Heart right ventricle (tissue), 16 donors: ENCODE measurements at regions not wholly inside any gene's neighbourhood (a gene's known extent, or its start where the extent isn't known, plus 50 kb on each side); places are given as distances from the start of the nearest gene placed in this dataset.

Experiments
- ATAC-seq, 8 donors: fragments of 200-7000 bp; cut with Tn5 transposase; one replicate each; pipeline ENCODE4 v1.9.1; 2020; ENCODE audit warnings: mild to moderate bottlenecking in 8 of 8, moderate library complexity in 8 of 8, moderate number of reproducible peaks in 1 of 8
- DNase-seq, 2 donors: peaks; one replicate each; pipeline ENCODE4 v3.0.0-alpha.2; 2020
- H3K27ac ChIP-seq, 10 donors: fragments of 200-600 bp; sonication (generic) in 2 of 10; one replicate each; pipeline versions ENCODE4 v1.5.0 to v1.8.0; 2020 to 2022; ENCODE audit warnings: mild to moderate bottlenecking in 3 of 10
- H3K27me3 ChIP-seq, 7 donors: fragments of 200-600 bp; one replicate each; pipeline ENCODE4 v1.8.0; 2021 to 2022; ENCODE audit warnings: mild to moderate bottlenecking in 2 of 7
- H3K36me3 ChIP-seq, 9 donors: fragments of 200-600 bp; sonication (generic) in 1 of 9; one replicate each; pipeline versions ENCODE4 v1.5.0 to v1.8.0; 2020 to 2022; ENCODE audit warnings: mild to moderate bottlenecking in 2 of 9
- H3K4me1 ChIP-seq, 9 donors: fragments of 200-600 bp; sonication (generic) in 1 of 9; one replicate each; pipeline versions ENCODE4 v1.5.0 to v1.8.0; 2020 to 2022; ENCODE audit warnings: mild to moderate bottlenecking in 4 of 9
- H3K4me3 ChIP-seq, 10 donors: fragments of 200-600 bp; sonication (generic) in 2 of 10; one replicate each; pipeline versions ENCODE4 v1.5.0 to v1.8.0; 2020 to 2022; ENCODE audit warnings: mild to moderate bottlenecking in 7 of 10, moderate library complexity in 2 of 10
- H3K9me3 ChIP-seq, 11 donors: fragments of 200-600 bp in 10 of 11; sonication (generic) in 2 of 11; one replicate each; pipeline versions ENCODE4 v1.5.0 to v1.8.0; 2013 to 2022; ENCODE audit warnings: mild to moderate bottlenecking in 2 of 11, control low read depth in 1 of 11, moderate library complexity in 1 of 11
- CTCF ChIP-seq, 9 donors: fragments of 200-600 bp; sonication (generic) in 2 of 9; IDR thresholded peaks; one replicate each; pipeline versions ENCODE4 v1.5.0 to v1.8.0; 2021 to 2022; ENCODE audit warnings: antibody characterized with exemption in 9 of 9, mild to moderate bottlenecking in 5 of 9, moderate library complexity in 1 of 9
- WGBS, 2 donors: extraction: QIAGEN DNeasy Blood & Tissue Kit; methylation state at CpG; one replicate each; pipeline ENCODE4 v1.1.7; 2013; ENCODE audit warnings: inconsistent platforms in 1 of 2; 5-methylcytosine and 5-hydroxymethylcytosine counted together
- intact Hi-C, 10 donors: fragments of 100-400 bp; cut with DNase I; formaldehyde crosslinking; loops; one replicate each; pipeline versions ENCODE4 v1.11.1 to v1.14.2; 2022
- donor health status: Arrhythmogenic right ventricular cardiomyopathy.
- donor health status: ischemic (EF 13 %, LVEDD 7.1; RV severe dilation, severe dysfunction).
- donor health status: healthy with polysubstance abuse.
- donor health status: DM: no; HTN: yes; CAD: no.
- donor health status: DM: no; HTN: no; CAD: no.
- donor health status: ischemic (EF 25% LVEDD 6.9; RV normal size, moderate dysfunction).
- donor health status: ischemic (EF 25% LVEDD 5.7; RV mildly dilated, moderate dysfunction).
- donor health status: healthy.
- donor health status: DM: yes; HTN: yes; CAD: no.
- donor health status: Ischemic cardiomyopathy.
- donor health status: ischemic (EF 35%, LVEDD 5.7; RV mildly dilated, moderate dysfunction).
- donor health status: nonischemic (EF 11% LVEDD 7.7; RV severe dilation, severe dysfunction).
- donor health status: DM: yes; HTN: yes; CAD: no.
- donor health status: PGD.
- donor health status: ischemic (EF 29% LVEDD 5.4; RV normal size, mild dysfunction).
- donor health status: nonischemic (EF 23%, LVEDD 6.1; RV moderate dilation, normal function).

DNA sequence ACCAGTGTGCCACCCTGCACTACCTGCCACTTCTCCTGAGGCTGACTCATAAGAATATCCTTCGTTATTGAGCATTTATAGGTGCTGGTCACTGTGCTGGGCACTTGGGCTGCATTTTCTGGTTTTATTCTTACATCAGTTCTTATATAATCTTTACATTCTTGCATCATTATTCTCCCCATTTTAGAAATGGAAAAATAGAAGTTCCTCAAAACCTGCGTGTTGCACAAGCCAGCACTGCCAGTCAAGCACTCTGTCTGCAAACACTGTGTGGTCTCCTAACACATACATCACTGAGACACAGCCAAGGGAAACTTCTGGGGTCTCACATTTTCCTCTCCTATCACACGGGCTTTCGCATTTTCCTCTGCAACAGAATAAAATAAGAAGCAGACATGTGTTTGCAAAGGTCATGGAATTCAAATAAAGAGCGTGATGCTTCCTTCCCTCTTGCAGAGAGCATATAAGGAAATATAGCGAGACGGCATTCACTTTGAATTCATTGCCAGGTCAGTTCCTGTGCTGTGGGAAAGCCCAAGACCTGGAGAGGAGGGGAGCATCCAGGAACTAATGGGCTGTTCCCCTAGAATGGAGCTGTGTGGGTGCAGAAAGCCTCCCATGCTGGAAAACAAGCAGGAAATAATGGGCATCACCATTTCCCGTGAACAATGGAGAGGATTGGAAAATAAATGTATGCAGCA is 73.9 kb upstream of the SEZ6L start:
- Histone ChIP-seq H3K27me3 (peaks cover 0 to 24% (median 14%) of the 10 kb centered on the region in 7 donors), H3K4me3 (no peak overlapping the region), H3K4me1 (no peaks in the 10 kb centered on the region), H3K27ac (no peak overlapping the region), H3K36me3 (no peaks in the 10 kb centered on the region), H3K9me3 (peaks cover 0 to 2% (median 0%) of the 10 kb centered on the region in 11 donors)
- 69 to 79% methylated on average over 8 of the region's 8 CpGs for WGBS, 2 donors
- DNase-seq = no peak
- no peak for TF ChIP-seq CTCF (IDR thresholded peaks at IDR 0.05)
- ATAC-seq = no peak
- intact Hi-C loops = no loop called here

GRCh38 chr22:26097411-26097810 is 71.9 kb upstream of the SEZ6L start:
- Histone ChIP-seq H3K9me3 (peaks cover 0 to 2% (median 0%) of the 10 kb centered on the region in 11 donors), H3K27ac (no peak overlapping the region), H3K36me3 (no peaks in the 10 kb centered on the region), H3K4me3 (no peak overlapping the region), H3K27me3 (peaks cover 0 to 34% (median 19%) of the 10 kb centered on the region in 7 donors), H3K4me1 (no peaks in the 10 kb centered on the region)
- no peak for TF ChIP-seq CTCF (IDR thresholded peaks at IDR 0.05)
- 90 to 97% methylated on average over 1 of the region's 1 CpG for WGBS, 2 donors
- DNase-seq = no peak
- no peak for ATAC-seq
- intact Hi-C loops = no loop called here

DNA sequence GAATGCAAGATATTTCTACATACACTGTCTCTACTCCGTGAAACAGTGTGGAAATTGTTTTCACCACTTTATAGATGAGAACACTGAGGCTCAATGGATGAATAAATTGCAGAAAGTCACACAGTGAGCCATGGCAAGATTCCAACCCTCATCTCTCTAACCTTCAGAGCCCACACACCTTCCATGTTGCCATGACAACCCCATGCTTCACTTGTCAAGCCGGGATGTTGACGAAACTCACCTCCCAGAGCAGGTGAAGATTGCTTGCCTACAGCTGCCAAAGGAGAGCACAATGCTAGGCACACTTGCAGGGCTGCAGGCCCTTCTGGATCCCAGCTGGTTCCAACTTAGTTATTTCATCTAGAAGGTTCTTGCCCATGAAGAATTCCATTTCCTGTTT is 71.4 kb upstream of the SEZ6L start:
- Histone ChIP-seq H3K27ac (no peak overlapping the region), H3K4me1 (no peaks in the 10 kb centered on the region), H3K27me3 (peaks cover 0 to 33% (median 19%) of the 10 kb centered on the region in 7 donors), H3K36me3 (no peaks in the 10 kb centered on the region), H3K4me3 (no peak overlapping the region), H3K9me3 (peaks cover 0 to 2% (median 0%) of the 10 kb centered on the region in 11 donors)
- intact Hi-C loops = no loop called here
- WGBS, 2 donors = 77 to 79% methylated on average over 3 of the region's 3 CpGs
- DNase-seq (no peak), ATAC-seq (no peak)
- no peak for TF ChIP-seq CTCF (IDR thresholded peaks at IDR 0.05)

DNA sequence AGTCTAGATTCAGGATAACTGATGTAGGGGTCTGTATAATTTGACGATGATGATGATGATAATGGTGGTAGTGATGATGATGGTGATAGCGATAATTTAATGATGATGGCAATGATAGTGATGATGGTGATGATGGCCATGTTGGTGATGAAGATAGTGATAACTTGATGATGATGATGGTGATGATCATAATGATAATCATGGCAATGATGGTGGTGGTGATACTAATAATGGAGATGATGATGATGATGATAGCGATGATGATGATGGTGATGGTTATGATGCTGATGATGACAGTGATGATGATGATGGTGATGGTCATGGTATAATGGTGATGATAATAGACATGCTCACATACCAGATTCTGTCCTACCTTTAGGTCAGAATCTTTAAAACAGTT is 66.2 kb upstream of the SEZ6L start:
- intact Hi-C loops = no loop called here

More for the DNA sequence above, 66.2 kb upstream of the SEZ6L start:
- H3K4me3 ChIP-seq = no peak overlapping the region
- no peak overlapping the region for H3K27ac ChIP-seq
- no peaks in the 10 kb centered on the region for H3K36me3 ChIP-seq
- no peaks in the 10 kb centered on the region for H3K4me1 ChIP-seq
- TF ChIP-seq CTCF (IDR thresholded peaks at IDR 0.05) = no peak
- no peaks in the 10 kb centered on the region for H3K9me3 ChIP-seq
- ATAC-seq = no peak
- peaks cover 0 to 59% (median 30%) of the 10 kb centered on the region in 7 donors for H3K27me3 ChIP-seq
- no peak for DNase-seq
- 77 to 88% methylated on average over 3 of the region's 3 CpGs for WGBS, 2 donors
